GM23338 (cell line): ENCODE measurements at regions not wholly inside any gene's neighbourhood (a gene's known extent, or its start where the extent isn't known, plus 50 kb on each side); places are given as distances from the start of the nearest gene placed in this dataset.

ENCODE experiments used
- CREB1 ChIP-seq: fragments of 250-450 bp; sonication (Bioruptor Pico); IDR thresholded peaks from 2 replicates; pipeline ENCODE4 v1.5.0; 2020; ENCODE audit warnings: low read depth, mild to moderate bottlenecking, moderate library complexity
- EZH2 ChIP-seq: fragments of 200-600 bp; sonication (generic); IDR thresholded peaks from one replicate; pipeline ENCODE4 v1.8.0; 2017; ENCODE audit warnings: antibody characterized with exemption, mild to moderate bottlenecking, low read depth; ENCODE audit not compliant: unreplicated experiment
- JUNB ChIP-seq: IDR thresholded peaks from one replicate; pipeline ENCODE4 v1.6.1; 2016; ENCODE audit warnings: antibody characterized with exemption; ENCODE audit not compliant: unreplicated experiment
- POLR2AphosphoS5 ChIP-seq: IDR thresholded peaks from 2 replicates; pipeline ENCODE4 v1.6.1; 2016; ENCODE audit warnings: antibody characterized with exemption, low read depth
- STAT1 ChIP-seq: IDR thresholded peaks from one replicate; pipeline ENCODE4 v1.6.1; 2016; ENCODE audit warnings: antibody characterized with exemption; ENCODE audit not compliant: unreplicated experiment
- TF ChIP-seq, protein P1 (sequence below), 2 experiments: fragments of 200-600 bp in 1 of 2; sonication (generic) in 1 of 2; conservative IDR thresholded peaks; 2 replicates each; pipeline versions ENCODE4 v1.5.1 to v1.6.1; 2016 to 2017; ENCODE audit warnings: antibody characterized with exemption in 2 of 2, low read depth in 2 of 2, mild to moderate bottlenecking in 2 of 2, moderate library complexity in 1 of 2
- TF ChIP-seq, protein P2 (sequence below): IDR thresholded peaks from 2 replicates; pipeline ENCODE4 v1.6.1; 2016; ENCODE audit warnings: antibody characterized with exemption
- TF ChIP-seq, protein P3 (sequence below): fragments of 250-450 bp; sonication (Bioruptor Pico); IDR thresholded peaks from 2 replicates; pipeline ENCODE4 v1.5.0; 2020; ENCODE audit warnings: mild to moderate bottlenecking, moderate library complexity

DNA sequence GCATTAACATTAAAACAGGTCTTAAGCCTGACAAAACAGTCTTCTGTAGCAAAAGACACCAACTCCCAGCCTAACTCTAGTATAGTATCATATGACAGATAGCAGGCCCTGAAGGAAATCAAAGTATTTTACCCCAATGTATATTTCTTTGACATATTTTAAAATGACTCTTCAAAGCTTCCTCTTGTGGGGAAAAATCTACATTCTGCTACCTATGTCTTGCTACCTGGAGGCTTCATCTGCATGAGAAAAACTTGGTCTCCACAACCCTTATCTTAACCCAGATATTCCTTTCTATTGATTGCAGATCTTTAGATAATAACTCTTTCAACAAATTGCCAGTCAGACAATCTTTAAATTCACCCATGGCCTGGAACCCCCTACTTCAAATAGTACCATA lies 1620.4 kb downstream of the PCDH7 start:
- TF ChIP-seq, protein P1, sequence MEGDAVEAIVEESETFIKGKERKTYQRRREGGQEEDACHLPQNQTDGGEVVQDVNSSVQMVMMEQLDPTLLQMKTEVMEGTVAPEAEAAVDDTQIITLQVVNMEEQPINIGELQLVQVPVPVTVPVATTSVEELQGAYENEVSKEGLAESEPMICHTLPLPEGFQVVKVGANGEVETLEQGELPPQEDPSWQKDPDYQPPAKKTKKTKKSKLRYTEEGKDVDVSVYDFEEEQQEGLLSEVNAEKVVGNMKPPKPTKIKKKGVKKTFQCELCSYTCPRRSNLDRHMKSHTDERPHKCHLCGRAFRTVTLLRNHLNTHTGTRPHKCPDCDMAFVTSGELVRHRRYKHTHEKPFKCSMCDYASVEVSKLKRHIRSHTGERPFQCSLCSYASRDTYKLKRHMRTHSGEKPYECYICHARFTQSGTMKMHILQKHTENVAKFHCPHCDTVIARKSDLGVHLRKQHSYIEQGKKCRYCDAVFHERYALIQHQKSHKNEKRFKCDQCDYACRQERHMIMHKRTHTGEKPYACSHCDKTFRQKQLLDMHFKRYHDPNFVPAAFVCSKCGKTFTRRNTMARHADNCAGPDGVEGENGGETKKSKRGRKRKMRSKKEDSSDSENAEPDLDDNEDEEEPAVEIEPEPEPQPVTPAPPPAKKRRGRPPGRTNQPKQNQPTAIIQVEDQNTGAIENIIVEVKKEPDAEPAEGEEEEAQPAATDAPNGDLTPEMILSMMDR (conservative IDR thresholded peaks at IDR 0.05; ENCODE audit: low read depth in 2 of 2) = peak; percentile 15 to 36; a peak in 1 of 4 replicates
- no peak for TF ChIP-seq POLR2AphosphoS5
- TF ChIP-seq EZH2 = no peak
- no peak for TF ChIP-seq JUNB
- no peak for TF ChIP-seq STAT1
- no peak for TF ChIP-seq CREB1 (CRISPR knock-in tag)
- TF ChIP-seq, protein P2, sequence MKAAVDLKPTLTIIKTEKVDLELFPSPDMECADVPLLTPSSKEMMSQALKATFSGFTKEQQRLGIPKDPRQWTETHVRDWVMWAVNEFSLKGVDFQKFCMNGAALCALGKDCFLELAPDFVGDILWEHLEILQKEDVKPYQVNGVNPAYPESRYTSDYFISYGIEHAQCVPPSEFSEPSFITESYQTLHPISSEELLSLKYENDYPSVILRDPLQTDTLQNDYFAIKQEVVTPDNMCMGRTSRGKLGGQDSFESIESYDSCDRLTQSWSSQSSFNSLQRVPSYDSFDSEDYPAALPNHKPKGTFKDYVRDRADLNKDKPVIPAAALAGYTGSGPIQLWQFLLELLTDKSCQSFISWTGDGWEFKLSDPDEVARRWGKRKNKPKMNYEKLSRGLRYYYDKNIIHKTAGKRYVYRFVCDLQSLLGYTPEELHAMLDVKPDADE = no peak
- TF ChIP-seq, protein P3, sequence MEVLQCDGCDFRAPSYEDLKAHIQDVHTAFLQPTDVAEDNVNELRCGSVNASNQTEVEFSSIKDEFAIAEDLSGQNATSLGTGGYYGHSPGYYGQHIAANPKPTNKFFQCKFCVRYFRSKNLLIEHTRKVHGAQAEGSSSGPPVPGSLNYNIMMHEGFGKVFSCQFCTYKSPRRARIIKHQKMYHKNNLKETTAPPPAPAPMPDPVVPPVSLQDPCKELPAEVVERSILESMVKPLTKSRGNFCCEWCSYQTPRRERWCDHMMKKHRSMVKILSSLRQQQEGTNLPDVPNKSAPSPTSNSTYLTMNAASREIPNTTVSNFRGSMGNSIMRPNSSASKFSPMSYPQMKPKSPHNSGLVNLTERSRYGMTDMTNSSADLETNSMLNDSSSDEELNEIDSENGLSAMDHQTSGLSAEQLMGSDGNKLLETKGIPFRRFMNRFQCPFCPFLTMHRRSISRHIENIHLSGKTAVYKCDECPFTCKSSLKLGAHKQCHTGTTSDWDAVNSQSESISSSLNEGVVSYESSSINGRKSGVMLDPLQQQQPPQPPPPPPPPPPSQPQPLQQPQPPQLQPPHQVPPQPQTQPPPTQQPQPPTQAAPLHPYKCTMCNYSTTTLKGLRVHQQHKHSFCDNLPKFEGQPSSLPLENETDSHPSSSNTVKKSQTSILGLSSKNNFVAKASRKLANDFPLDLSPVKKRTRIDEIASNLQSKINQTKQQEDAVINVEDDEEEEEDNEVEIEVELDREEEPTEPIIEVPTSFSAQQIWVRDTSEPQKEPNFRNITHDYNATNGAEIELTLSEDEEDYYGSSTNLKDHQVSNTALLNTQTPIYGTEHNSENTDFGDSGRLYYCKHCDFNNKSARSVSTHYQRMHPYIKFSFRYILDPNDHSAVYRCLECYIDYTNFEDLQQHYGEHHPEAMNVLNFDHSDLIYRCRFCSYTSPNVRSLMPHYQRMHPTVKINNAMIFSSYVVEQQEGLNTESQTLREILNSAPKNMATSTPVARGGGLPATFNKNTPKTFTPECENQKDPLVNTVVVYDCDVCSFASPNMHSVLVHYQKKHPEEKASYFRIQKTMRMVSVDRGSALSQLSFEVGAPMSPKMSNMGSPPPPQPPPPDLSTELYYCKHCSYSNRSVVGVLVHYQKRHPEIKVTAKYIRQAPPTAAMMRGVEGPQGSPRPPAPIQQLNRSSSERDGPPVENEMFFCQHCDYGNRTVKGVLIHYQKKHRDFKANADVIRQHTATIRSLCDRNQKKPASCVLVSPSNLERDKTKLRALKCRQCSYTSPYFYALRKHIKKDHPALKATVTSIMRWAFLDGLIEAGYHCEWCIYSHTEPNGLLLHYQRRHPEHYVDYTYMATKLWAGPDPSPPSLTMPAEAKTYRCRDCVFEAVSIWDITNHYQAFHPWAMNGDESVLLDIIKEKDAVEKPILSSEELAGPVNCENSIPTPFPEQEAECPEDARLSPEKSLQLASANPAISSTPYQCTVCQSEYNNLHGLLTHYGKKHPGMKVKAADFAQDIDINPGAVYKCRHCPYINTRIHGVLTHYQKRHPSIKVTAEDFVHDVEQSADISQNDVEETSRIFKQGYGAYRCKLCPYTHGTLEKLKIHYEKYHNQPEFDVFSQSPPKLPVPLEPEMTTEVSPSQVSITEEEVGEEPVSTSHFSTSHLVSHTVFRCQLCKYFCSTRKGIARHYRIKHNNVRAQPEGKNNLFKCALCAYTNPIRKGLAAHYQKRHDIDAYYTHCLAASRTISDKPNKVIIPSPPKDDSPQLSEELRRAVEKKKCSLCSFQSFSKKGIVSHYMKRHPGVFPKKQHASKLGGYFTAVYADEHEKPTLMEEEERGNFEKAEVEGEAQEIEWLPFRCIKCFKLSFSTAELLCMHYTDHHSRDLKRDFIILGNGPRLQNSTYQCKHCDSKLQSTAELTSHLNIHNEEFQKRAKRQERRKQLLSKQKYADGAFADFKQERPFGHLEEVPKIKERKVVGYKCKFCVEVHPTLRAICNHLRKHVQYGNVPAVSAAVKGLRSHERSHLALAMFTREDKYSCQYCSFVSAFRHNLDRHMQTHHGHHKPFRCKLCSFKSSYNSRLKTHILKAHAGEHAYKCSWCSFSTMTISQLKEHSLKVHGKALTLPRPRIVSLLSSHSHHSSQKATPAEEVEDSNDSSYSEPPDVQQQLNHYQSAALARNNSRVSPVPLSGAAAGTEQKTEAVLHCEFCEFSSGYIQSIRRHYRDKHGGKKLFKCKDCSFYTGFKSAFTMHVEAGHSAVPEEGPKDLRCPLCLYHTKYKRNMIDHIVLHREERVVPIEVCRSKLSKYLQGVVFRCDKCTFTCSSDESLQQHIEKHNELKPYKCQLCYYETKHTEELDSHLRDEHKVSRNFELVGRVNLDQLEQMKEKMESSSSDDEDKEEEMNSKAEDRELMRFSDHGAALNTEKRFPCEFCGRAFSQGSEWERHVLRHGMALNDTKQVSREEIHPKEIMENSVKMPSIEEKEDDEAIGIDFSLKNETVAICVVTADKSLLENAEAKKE (CRISPR knock-in tag) = no peak
